Mucosa of stomach (tissue), 1 donor: ENCODE measurements at regions not wholly inside any gene's neighbourhood (a gene's known extent, or its start where the extent isn't known, plus 50 kb on each side); places are given as distances from the start of the nearest gene placed in this dataset.
"Not testable (repeated sequence)": the region's sequence is repeated elsewhere in the genome, so short reads cannot be mapped to it uniquely, and the experiment has no call there.

Experiments
- H3K27me3 ChIP-seq: one replicate; pipeline ENCODE4 v1.7.0; 2013; ENCODE audit warnings: mild to moderate bottlenecking, low read length; ENCODE audit not compliant: control insufficient read depth, insufficient read depth
- H3K36me3 ChIP-seq: one replicate; pipeline ENCODE4 v1.7.0; 2013; ENCODE audit warnings: low read length; ENCODE audit not compliant: control insufficient read depth, insufficient read depth
- H3K4me1 ChIP-seq: one replicate; pipeline ENCODE4 v1.7.0; 2013; ENCODE audit warnings: mild to moderate bottlenecking, low read length; ENCODE audit not compliant: control insufficient read depth, insufficient read depth
- H3K4me3 ChIP-seq: one replicate; pipeline ENCODE4 v1.7.0; 2013; ENCODE audit warnings: low read length
- H3K9ac ChIP-seq: one replicate; pipeline ENCODE4 v1.7.0; 2013; ENCODE audit warnings: mild to moderate bottlenecking, low read length, moderate library complexity
- H3K9me3 ChIP-seq: one replicate; pipeline ENCODE4 v1.7.0; 2013; ENCODE audit warnings: mild to moderate bottlenecking, low read length, moderate library complexity; ENCODE audit not compliant: control insufficient read depth
- donor health status: Pancreatic carcinoma.

- Histone ChIP-seq H3K4me1 (no peaks in the 10 kb centered on the region), H3K4me3 (no peak overlapping the region), H3K36me3 (no peaks in the 10 kb centered on the region), H3K9ac (no peak overlapping the region), H3K27me3 (no peaks in the 10 kb centered on the region), H3K9me3 (no peaks in the 10 kb centered on the region)
Observed at GRCh38 chr2:13651684-13652131, 935.0 kb downstream of the TRIB2 start.

- Histone ChIP-seq H3K4me1 (no peaks in the 10 kb centered on the region), H3K36me3 (no peaks in the 10 kb centered on the region), H3K9ac (no peak overlapping the region), H3K4me3 (no peak overlapping the region), H3K9me3 (no peaks in the 10 kb centered on the region), H3K27me3 (no peaks in the 10 kb centered on the region)
Observed at GRCh38 chr2:13652531-13653313, 936.0 kb downstream of the TRIB2 start.

DNA sequence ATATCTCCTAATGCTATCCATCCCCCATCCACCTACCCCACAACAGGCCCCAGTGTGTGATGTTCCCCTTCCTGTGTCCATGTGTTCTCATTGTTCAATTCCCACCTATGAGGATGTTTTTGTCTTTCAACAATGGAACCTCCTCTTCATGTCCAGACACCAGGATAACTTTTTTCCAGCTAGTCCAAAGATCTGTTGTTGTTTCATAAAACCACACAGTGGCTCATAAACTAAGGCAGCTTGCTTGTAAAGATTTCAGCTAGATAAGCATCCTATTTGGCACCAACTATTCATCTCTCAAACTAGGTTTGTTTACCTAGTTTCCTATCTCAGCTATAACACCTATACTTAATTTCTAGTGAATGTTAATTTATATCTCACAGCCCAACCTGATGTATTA is 937.7 kb downstream of the TRIB2 start:
- Histone ChIP-seq H3K9ac (no peak overlapping the region), H3K4me3 (no peak overlapping the region)

DNA sequence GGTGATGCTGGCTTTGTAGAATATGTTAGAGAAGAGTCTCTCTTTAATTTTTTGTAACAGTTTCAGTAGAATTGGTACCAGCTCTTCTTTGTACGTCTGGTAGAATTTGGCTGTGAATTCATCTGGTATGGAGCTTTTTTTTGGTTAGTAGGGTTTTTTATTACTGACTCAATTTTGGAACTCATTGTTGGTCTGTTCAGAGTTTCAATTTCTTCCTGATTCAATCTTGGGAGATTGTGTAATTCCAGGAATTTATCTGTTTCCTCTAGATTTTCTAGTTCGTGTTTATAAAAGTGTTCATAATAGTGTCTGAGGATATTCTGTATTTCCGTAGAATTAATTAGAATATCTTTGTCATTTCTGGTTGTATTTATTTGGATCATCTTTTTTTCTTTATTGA is 943.5 kb downstream of the TRIB2 start:
- no peaks in the 10 kb centered on the region for H3K4me1 ChIP-seq
- no peak overlapping the region for H3K4me3 ChIP-seq
- H3K9me3 ChIP-seq, result no peaks in the 10 kb centered on the region
- H3K36me3 ChIP-seq, result no peaks in the 10 kb centered on the region
- H3K9ac ChIP-seq, result no peak overlapping the region
- H3K27me3 ChIP-seq, result no peaks in the 10 kb centered on the region

More for the DNA sequence above, 937.7 kb downstream of the TRIB2 start:
- Histone ChIP-seq H3K36me3 (no peaks in the 10 kb centered on the region), H3K4me1 (no peaks in the 10 kb centered on the region), H3K9me3 (no peaks in the 10 kb centered on the region), H3K27me3 (no peaks in the 10 kb centered on the region)

DNA sequence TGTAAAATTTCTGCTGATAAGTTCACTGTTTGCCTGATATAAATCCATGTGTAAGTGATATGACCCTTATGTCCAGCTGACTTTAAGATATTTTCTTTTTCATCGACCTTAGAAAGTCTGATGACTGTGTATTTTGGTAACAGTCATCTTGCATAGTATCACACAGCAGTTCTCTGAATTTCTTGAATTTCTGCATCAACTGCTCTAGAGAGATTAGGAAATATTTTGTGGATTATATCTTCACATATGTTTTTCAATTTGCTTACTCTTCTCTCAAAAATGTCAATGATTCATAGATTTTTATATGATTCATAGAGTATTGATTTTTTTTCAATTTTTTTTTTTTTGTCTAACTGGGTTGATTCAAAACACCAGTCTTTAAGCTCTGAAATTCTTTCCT is 945.3 kb downstream of the TRIB2 start:
- Histone ChIP-seq H3K4me1 (no peaks in the 10 kb centered on the region), H3K4me3 (no peak overlapping the region), H3K27me3 (no peaks in the 10 kb centered on the region), H3K9ac (no peak overlapping the region), H3K36me3 (peaks cover 3% of the 10 kb centered on the region), H3K9me3 (no peaks in the 10 kb centered on the region)

- Histone ChIP-seq H3K9ac (no peak overlapping the region), H3K4me1 (no peaks in the 10 kb centered on the region), H3K9me3 (no peaks in the 10 kb centered on the region), H3K4me3 (no peak overlapping the region), H3K36me3 (peaks cover 3% of the 10 kb centered on the region), H3K27me3 (no peaks in the 10 kb centered on the region)
Observed at GRCh38 chr2:13666582-13667414, 950.1 kb downstream of the TRIB2 start.

DNA sequence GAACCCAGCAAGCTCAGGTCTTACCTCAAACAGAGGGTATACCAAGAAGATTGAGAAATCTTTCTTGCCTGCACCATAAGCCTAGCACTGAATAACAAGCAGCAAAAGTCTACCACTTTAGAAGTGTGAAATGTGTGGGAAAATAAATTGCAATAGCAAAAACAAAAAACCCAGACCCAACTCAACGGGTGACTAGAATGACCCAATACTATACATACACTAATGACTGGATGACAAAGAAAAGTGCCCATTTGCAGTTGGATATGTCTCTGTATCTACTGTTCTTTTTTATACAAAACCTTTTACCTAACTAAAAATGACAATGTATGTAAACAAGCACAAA is 950.6 kb downstream of the TRIB2 start:
- Histone ChIP-seq H3K4me1 (no peaks in the 10 kb centered on the region), H3K4me3 (no peak overlapping the region), H3K9ac (no peak overlapping the region), H3K36me3 (peaks cover 3% of the 10 kb centered on the region), H3K27me3 (no peaks in the 10 kb centered on the region), H3K9me3 (no peaks in the 10 kb centered on the region)

- H3K9me3 ChIP-seq, result no peaks in the 10 kb centered on the region
- H3K9ac ChIP-seq, result no peak overlapping the region
- H3K4me1 ChIP-seq, result no peaks in the 10 kb centered on the region
- no peak overlapping the region for H3K4me3 ChIP-seq
- no peaks in the 10 kb centered on the region for H3K27me3 ChIP-seq
- H3K36me3 ChIP-seq, result peaks cover 3% of the 10 kb centered on the region
Observed at GRCh38 chr2:13669607-13670006, 952.9 kb downstream of the TRIB2 start.

DNA sequence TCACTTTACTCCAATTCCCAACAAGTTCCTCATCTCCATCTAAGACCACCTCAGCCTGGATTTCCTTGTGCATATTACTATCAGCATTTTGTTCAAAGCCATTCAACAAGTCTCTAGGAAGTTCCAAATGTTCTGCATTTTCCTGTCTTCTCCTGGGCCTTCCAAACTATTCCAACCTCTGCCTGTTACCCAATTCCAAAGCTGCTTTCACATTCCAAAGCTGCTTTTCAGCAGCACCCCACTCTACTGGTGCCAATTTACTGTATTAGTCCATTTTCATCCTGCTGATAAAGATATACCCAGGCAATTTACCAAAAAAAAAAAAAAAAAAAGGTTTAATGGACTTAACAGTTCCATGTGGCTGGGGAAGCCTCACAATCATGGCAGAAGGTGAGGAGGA is 957.1 kb downstream of the TRIB2 start:
- H3K36me3 ChIP-seq, H3K4me3 ChIP-seq, H3K9ac ChIP-seq, H3K27me3 ChIP-seq, H3K9me3 ChIP-seq, H3K4me1 ChIP-seq: not testable (repeated sequence)

DNA sequence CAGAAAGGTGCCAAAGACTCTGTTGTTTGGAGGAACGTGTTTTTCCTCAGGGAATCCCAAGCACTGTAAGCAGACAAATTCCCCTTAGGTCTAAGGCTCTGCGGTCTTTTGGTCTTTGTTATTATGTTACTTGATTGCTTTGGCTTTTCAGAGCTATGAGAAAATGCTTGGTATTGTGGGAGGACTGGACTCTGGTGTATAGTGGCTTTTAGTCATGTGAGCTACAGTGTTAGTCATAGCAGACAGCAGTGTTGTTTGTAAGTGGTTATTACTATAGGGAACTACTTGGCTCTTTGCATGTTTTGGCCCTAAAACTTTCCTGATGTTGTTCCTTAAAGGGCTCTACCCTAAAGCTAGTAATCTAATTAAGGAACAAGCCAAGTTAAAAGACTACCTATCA is 956.2 kb upstream of the LRATD1 start:
- Histone ChIP-seq H3K9ac (no peak overlapping the region), H3K27me3 (no peaks in the 10 kb centered on the region), H3K4me3 (no peak overlapping the region), H3K9me3 (no peaks in the 10 kb centered on the region), H3K4me1 (no peaks in the 10 kb centered on the region), H3K36me3 (no peaks in the 10 kb centered on the region)

- no peak overlapping the region for H3K4me3 ChIP-seq
- H3K9ac ChIP-seq, result no peak overlapping the region
- no peaks in the 10 kb centered on the region for H3K36me3 ChIP-seq
- no peaks in the 10 kb centered on the region for H3K27me3 ChIP-seq
- no peaks in the 10 kb centered on the region for H3K4me1 ChIP-seq
- H3K9me3 ChIP-seq, result no peaks in the 10 kb centered on the region
Observed at GRCh38 chr2:13681936-13682335, 950.6 kb upstream of the LRATD1 start.

DNA sequence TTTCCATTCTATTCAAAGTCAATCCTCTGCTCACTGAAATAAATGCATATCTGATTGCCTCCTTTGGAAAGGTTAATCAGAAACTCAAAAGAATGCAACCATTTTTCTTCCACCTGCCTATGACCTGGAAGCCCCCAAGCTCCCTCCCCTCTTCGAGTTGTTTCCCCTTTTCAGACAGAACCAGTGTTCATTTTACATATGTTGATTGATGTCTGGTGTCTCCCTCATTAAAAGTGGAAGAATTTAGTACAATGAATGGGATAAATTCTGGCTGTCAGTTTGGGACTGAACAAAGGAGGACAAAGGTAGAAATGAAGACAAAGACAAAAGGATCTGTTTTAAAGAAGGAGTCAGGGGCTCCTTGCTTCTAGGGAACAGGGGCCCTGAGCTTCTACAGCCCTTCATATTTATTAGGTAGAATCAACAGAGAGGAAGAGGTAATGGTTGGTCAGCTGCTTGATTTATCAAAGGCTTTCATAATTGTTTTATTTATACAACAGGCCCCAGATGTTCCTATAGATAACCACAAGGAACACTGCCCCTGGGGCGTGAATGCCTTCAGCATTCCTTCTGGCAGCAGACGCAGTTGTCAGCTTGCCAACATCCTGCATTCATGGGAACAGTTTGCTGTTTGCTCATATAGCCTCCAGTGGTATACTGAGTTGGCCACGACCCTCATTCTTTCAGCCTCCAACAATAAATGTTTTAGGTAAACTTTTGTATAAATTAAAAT is 949.8 kb upstream of the LRATD1 start:
- Histone ChIP-seq H3K27me3 (no peaks in the 10 kb centered on the region), H3K9ac (no peak overlapping the region), H3K4me3 (no peak overlapping the region), H3K36me3 (no peaks in the 10 kb centered on the region), H3K4me1 (no peaks in the 10 kb centered on the region), H3K9me3 (no peaks in the 10 kb centered on the region)
